Neural progenitor cell (in vitro differentiated cells): ENCODE measurements at regions not wholly inside any gene's neighbourhood (a gene's known extent, or its start where the extent isn't known, plus 50 kb on each side); places are given as distances from the start of the nearest gene placed in this dataset.

ENCODE experiments used
- CTCF ChIP-seq: fragments of 200-600 bp; sonication (generic); IDR thresholded peaks from 2 replicates; pipeline ENCODE4 v1.5.1; 2017; ENCODE audit warnings: antibody characterized with exemption, mild to moderate bottlenecking
- EZH2 ChIP-seq: fragments of 200-600 bp; sonication (generic); IDR thresholded peaks from 2 replicates; pipeline ENCODE4 v1.6.1; 2017; ENCODE audit warnings: antibody characterized with exemption, mild to moderate bottlenecking, moderate library complexity

DNA sequence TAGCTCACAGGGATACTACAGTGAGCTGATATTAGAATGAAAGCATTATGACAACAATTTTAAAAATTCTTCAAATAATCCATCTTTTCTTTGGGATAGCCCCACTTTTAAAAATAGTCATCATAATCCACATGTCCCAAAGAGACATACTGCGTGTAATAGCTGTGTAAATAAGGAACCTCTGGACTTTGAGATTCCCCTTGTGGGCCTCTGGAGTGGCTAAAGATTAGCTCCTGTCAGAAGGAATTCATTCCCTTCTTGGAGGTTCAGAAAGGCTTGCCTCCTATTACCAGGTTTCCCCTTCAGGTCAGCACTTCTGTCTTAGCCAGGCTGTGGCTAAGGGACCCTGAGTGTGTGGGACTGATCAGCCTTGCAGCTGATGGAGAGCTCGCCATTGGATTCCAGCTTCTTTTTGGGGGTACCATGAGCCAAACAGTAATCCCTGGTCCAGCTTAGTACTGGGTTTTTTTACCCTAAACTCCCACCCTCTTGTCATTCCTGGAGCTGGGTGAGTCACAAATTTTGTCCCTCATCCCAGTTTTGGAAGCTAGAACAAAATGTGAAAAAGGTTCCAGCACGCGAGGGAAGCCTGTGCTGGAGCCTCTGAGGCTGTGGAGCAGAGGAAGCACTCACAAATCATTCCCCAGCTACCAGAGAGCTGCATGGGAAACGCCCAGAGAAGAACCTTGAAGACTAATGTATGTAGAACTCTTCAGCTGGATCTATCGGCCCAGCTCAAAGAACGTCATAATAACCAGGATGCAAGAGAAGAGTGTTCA, 96.7 kb downstream of the RNASEH2B start:
- TF ChIP-seq CTCF, result no peak
- TF ChIP-seq EZH2, result no peak
